GM12864 (cell line): ENCODE measurements at regions not wholly inside any gene's neighbourhood (a gene's known extent, or its start where the extent isn't known, plus 50 kb on each side); places are given as distances from the start of the nearest gene placed in this dataset.

Experiments
- DNase-seq: peaks from one replicate; pipeline ENCODE4 v3.0.0-alpha.2; 2011; ENCODE audit warnings: low read depth
- H3K4me3 ChIP-seq: 2 replicates; pipeline ENCODE4 v1.5.1; 2011; ENCODE audit warnings: mild to moderate bottlenecking, low read depth, low read length, control low read depth
- CTCF ChIP-seq: IDR thresholded peaks from 2 replicates; pipeline ENCODE4 v1.5.1; 2011; ENCODE audit warnings: low read depth, mild to moderate bottlenecking, moderate library complexity, low read length, control low read depth, inconsistent platforms; ENCODE audit errors: missing control alignments

GRCh38 chr9:90017679-90018078 lies 412.9 kb downstream of the GADD45G start:
- DNase-seq: no peak
- H3K4me3 ChIP-seq: no peak overlapping the region
- TF ChIP-seq CTCF: no peak

GRCh38 chr9:90018688-90019087 lies 413.9 kb downstream of the GADD45G start:
- TF ChIP-seq CTCF: no peak
- no peak overlapping the region for H3K4me3 ChIP-seq
- no peak for DNase-seq

GRCh38 chr9:90019626-90020025 lies 414.8 kb downstream of the GADD45G start:
- no peak overlapping the region for H3K4me3 ChIP-seq
- TF ChIP-seq CTCF: no peak
- DNase-seq: no peak

- no peak overlapping the region for H3K4me3 ChIP-seq
- DNase-seq: no peak
- TF ChIP-seq CTCF: no peak
Observed at GRCh38 chr9:90020276-90020871, 415.6 kb downstream of the GADD45G start.

GRCh38 chr9:90021216-90021906 lies 416.5 kb downstream of the GADD45G start:
- H3K4me3 ChIP-seq: no peak overlapping the region
- DNase-seq: no peak
- no peak for TF ChIP-seq CTCF

GRCh38 chr9:90022474-90022873 lies 417.7 kb downstream of the GADD45G start:
- no peak for DNase-seq
- TF ChIP-seq CTCF: no peak
- H3K4me3 ChIP-seq: no peak overlapping the region

- no peak for TF ChIP-seq CTCF
- H3K4me3 ChIP-seq: no peak overlapping the region
- no peak for DNase-seq
Observed at GRCh38 chr9:90023861-90024260, 419.0 kb downstream of the GADD45G start.
